Mesodermal cell (in vitro differentiated cells): ENCODE measurements at regions not wholly inside any gene's neighbourhood (a gene's known extent, or its start where the extent isn't known, plus 50 kb on each side); places are given as distances from the start of the nearest gene placed in this dataset.

Experiments used
- H3K27ac ChIP-seq: 2 replicates; pipeline ENCODE4 v1.7.0; 2013; ENCODE audit warnings: mild to moderate bottlenecking, low read depth, low read length, moderate library complexity; ENCODE audit not compliant: severe bottlenecking
- H3K36me3 ChIP-seq: 2 replicates; pipeline ENCODE4 v1.7.1; 2013; ENCODE audit warnings: mild to moderate bottlenecking, low read length, moderate library complexity; ENCODE audit not compliant: control insufficient read depth, insufficient read depth
- H3K4me1 ChIP-seq: one replicate; pipeline ENCODE4 v1.7.1; 2013; ENCODE audit warnings: mild to moderate bottlenecking, low read length; ENCODE audit not compliant: insufficient read depth, control insufficient read depth, poor library complexity, severe bottlenecking
- H3K4me3 ChIP-seq: 2 replicates; pipeline ENCODE4 v1.7.0; 2013; ENCODE audit warnings: low read length, control low read depth, mild to moderate bottlenecking; ENCODE audit not compliant: insufficient read depth, poor library complexity, severe bottlenecking; ENCODE audit errors: extremely low read depth
- H3K9me3 ChIP-seq: 2 replicates; pipeline ENCODE4 v1.7.1; 2013; ENCODE audit warnings: mild to moderate bottlenecking, low read length, moderate library complexity; ENCODE audit not compliant: control insufficient read depth
- WGBS, 2 experiments: methylation state at CpG; one replicate each; pipeline ENCODE4 v1.1.5; 2013; ENCODE audit warnings: missing lambda C conversion rate in 2 of 2; ENCODE audit not compliant: insufficient coverage in 2 of 2; 5-methylcytosine and 5-hydroxymethylcytosine counted together

- no peak overlapping the region for H3K4me3 ChIP-seq
- no peak overlapping the region for H3K27ac ChIP-seq
- H3K9me3 ChIP-seq, result no peaks in the 10 kb centered on the region
- no peaks in the 10 kb centered on the region for H3K4me1 ChIP-seq
- 90 to 100% methylated on average over 1 of the region's 1 CpG for WGBS, 2 experiments
- no peaks in the 10 kb centered on the region for H3K36me3 ChIP-seq
Observed at GRCh38 chr11:95372097-95372656, 141.2 kb upstream of the SESN3 start.

- Histone ChIP-seq H3K9me3 (no peaks in the 10 kb centered on the region), H3K4me3 (no peak overlapping the region), H3K27ac (no peak overlapping the region), H3K36me3 (no peaks in the 10 kb centered on the region), H3K4me1 (no peaks in the 10 kb centered on the region)
- no CpG with 5 or more reads among the region's 1 CpG for WGBS, 2 experiments
Observed at GRCh38 chr11:95371153-95371552, 140.2 kb upstream of the SESN3 start.

- H3K9me3 ChIP-seq, result no peaks in the 10 kb centered on the region
- no peak overlapping the region for H3K27ac ChIP-seq
- H3K4me1 ChIP-seq, result peaks cover 14% of the 10 kb centered on the region
- WGBS, 2 experiments, result no CpG with 5 or more reads among the region's 4 CpGs
- H3K4me3 ChIP-seq, result no peak overlapping the region
- H3K36me3 ChIP-seq, result no peaks in the 10 kb centered on the region
Observed at GRCh38 chr11:95367726-95368125, 136.7 kb upstream of the SESN3 start.

- Histone ChIP-seq H3K36me3 (no peaks in the 10 kb centered on the region), H3K9me3 (no peaks in the 10 kb centered on the region), H3K27ac (no peak overlapping the region), H3K4me1 (peaks cover 14% of the 10 kb centered on the region), H3K4me3 (no peak overlapping the region)
- WGBS, 2 experiments, result 88 to 92% methylated on average over 1 to 3 of the region's 3 CpGs
Observed at GRCh38 chr11:95365348-95365747, 134.3 kb upstream of the SESN3 start.

- H3K27ac ChIP-seq, result no peak overlapping the region
Observed at GRCh38 chr11:95364324-95365295, 133.6 kb upstream of the SESN3 start.

GRCh38 chr11:95363708-95364107 is 132.7 kb upstream of the SESN3 start:
- 28 to 62% methylated on average over 5 of the region's 8 CpGs for WGBS, 2 experiments
- Histone ChIP-seq H3K27ac (no peak overlapping the region), H3K36me3 (no peaks in the 10 kb centered on the region), H3K4me3 (no peak overlapping the region), H3K4me1 (peaks cover 14% of the 10 kb centered on the region), H3K9me3 (no peaks in the 10 kb centered on the region)

More at GRCh38 chr11:95364324-95365295, 133.6 kb upstream of the SESN3 start:
- no peak overlapping the region for H3K4me3 ChIP-seq
- H3K9me3 ChIP-seq, result no peaks in the 10 kb centered on the region
- 100% methylated on average over 2 of the region's 4 CpGs for WGBS, 2 experiments
- no peaks in the 10 kb centered on the region for H3K36me3 ChIP-seq
- H3K4me1 ChIP-seq, result peaks cover 14% of the 10 kb centered on the region

GRCh38 chr11:95363164-95363563 is 132.2 kb upstream of the SESN3 start:
- WGBS, 2 experiments, result 54 to 61% methylated on average over 2 of the region's 3 CpGs
- H3K36me3 ChIP-seq, result no peaks in the 10 kb centered on the region
- no peak overlapping the region for H3K4me3 ChIP-seq
- H3K27ac ChIP-seq, result no peak overlapping the region
- no peaks in the 10 kb centered on the region for H3K9me3 ChIP-seq
- peaks cover 14% of the 10 kb centered on the region for H3K4me1 ChIP-seq

GRCh38 chr11:95361180-95361579 is 130.2 kb upstream of the SESN3 start:
- Histone ChIP-seq H3K4me1 (peaks cover 14% of the 10 kb centered on the region), H3K27ac (no peak overlapping the region), H3K9me3 (no peaks in the 10 kb centered on the region), H3K36me3 (no peaks in the 10 kb centered on the region), H3K4me3 (no peak overlapping the region)
- WGBS, 2 experiments, result 94 to 100% methylated on average over 1 of the region's 2 CpGs

- Histone ChIP-seq H3K36me3 (no peaks in the 10 kb centered on the region), H3K4me1 (peaks cover 14% of the 10 kb centered on the region), H3K27ac (no peak overlapping the region), H3K9me3 (no peaks in the 10 kb centered on the region), H3K4me3 (no peak overlapping the region)
- WGBS, 2 experiments, result 31 to 89% methylated on average over 2 to 4 of the region's 8 CpGs
Observed at GRCh38 chr11:95360377-95361075, 129.5 kb upstream of the SESN3 start.

- no peak overlapping the region for H3K4me3 ChIP-seq
- 60% methylated on average over 1 of the region's 2 CpGs; no CpG with 5 or more reads in 1 of the 2 experiments for WGBS, 2 experiments
Observed at GRCh38 chr11:95359756-95360155, 128.8 kb upstream of the SESN3 start.

More at GRCh38 chr11:95359756-95360155, 128.8 kb upstream of the SESN3 start:
- H3K36me3 ChIP-seq, result no peaks in the 10 kb centered on the region
- no peak overlapping the region for H3K27ac ChIP-seq
- H3K9me3 ChIP-seq, result no peaks in the 10 kb centered on the region
- peaks cover 6% of the 10 kb centered on the region for H3K4me1 ChIP-seq
